ENCODE measurements at regions not wholly inside any gene's neighbourhood (a gene's known extent, or its start where the extent isn't known, plus 50 kb on each side); places are given as distances from the start of the nearest gene placed in this dataset.

DNA sequence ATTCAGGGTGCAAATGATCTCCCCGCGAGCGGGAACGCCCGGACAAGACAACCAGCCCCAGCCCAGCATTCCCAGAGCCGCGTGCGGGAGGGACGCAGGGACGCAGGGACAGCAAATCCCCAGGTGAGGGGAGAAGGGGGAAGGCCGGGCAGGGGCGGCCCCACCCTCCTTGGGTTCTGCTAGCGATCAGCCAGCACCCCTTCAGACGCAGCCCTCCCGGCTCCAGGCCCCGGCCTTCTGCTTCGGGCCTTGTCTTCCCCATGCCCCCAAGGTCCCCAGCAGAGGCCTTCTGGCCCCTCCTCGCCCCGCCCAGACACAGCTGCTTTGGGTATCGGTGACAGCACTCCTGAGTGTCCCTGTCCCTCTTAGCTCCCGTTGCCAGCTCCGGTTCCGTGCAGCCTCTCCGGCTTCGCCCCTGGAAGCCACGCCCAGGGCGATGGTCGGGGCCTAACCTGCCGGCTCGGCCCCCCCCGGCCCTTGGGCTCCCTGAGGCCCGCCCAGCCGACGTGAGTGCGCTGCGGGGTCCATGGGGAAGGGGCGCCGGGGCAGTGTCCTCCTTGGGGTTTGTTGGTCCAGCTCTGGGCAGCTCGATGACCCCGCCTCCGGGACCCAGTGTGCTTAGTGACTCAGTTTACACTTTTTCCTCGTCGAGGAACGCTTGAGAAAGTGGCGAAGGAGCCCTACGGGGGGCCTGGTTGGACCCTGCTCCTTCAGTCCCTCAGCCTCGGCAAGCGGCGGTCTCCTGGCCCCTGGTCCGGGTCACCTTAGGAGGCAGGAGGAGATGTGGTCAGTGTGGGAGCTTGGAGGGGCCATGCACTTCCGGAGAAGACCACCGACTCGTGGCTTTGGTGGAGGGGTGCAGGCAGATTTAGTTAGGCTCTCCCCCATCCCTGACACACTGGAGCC lies 50.5 kb upstream of the AMZ2 start:
- TF ChIP-seq, protein P1, sequence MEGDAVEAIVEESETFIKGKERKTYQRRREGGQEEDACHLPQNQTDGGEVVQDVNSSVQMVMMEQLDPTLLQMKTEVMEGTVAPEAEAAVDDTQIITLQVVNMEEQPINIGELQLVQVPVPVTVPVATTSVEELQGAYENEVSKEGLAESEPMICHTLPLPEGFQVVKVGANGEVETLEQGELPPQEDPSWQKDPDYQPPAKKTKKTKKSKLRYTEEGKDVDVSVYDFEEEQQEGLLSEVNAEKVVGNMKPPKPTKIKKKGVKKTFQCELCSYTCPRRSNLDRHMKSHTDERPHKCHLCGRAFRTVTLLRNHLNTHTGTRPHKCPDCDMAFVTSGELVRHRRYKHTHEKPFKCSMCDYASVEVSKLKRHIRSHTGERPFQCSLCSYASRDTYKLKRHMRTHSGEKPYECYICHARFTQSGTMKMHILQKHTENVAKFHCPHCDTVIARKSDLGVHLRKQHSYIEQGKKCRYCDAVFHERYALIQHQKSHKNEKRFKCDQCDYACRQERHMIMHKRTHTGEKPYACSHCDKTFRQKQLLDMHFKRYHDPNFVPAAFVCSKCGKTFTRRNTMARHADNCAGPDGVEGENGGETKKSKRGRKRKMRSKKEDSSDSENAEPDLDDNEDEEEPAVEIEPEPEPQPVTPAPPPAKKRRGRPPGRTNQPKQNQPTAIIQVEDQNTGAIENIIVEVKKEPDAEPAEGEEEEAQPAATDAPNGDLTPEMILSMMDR (IDR thresholded peaks at IDR 0.05), result no peak
- TF ChIP-seq POLR2A (IDR thresholded peaks at IDR 0.05), result no peak

All from Peyer's patch (tissue), 4 donors.